ENCODE measurements at regions not wholly inside any gene's neighbourhood (a gene's known extent, or its start where the extent isn't known, plus 50 kb on each side); places are given as distances from the start of the nearest gene placed in this dataset.

GRCh38 chr4:181643466-181643865 is 599.7 kb upstream of the TENM3 start:
- no peak overlapping the region for H2BK20ac ChIP-seq (ENCODE audit: low read depth, low read length)
- intact Hi-C loops (cut with micrococcal nuclease) (no loop called here), in situ Hi-C loops (cut with MboI; ENCODE audit: low sequenced_read_pairs) (no loop called here), dilution Hi-C loops (cut with HindIII; ENCODE audit: low sequenced_read_pairs, unreplicated experiment) (no loop called here)
- DNase-seq (peak; percentile 9), ATAC-seq (ENCODE audit: low read depth) (no peak)
- ChIA-PET CTCF (no interaction called here), POLR2A (ENCODE audit: unreplicated experiment) (no interaction called here)
- H4K8ac ChIP-seq (ENCODE audit: low read depth in 2 of 2, low read length in 2 of 2): no peak overlapping the region
- no peak overlapping the region for H3K18ac ChIP-seq (ENCODE audit: low read depth, low read length)
- no peak overlapping the region for H3K4me2 ChIP-seq (ENCODE audit: low read depth, low read length)
- no peaks in the 10 kb centered on the region for H3K36me3 ChIP-seq (ENCODE audit: control insufficient read depth, insufficient read depth, low read length)
- H3K27me3 ChIP-seq (ENCODE audit: control insufficient read depth, insufficient read depth, low read length): no peaks in the 10 kb centered on the region
- H3K4me1 ChIP-seq (ENCODE audit: control insufficient read depth, insufficient read depth, low read length): peaks cover 4% of the 10 kb centered on the region; the same call in 1 of the 2 replicates
- no peak overlapping the region for H3K27ac ChIP-seq (ENCODE audit: insufficient read depth, low read length)
- H3K23ac ChIP-seq (ENCODE audit: low read depth, low read length): no peak overlapping the region
- H4K20me1 ChIP-seq (ENCODE audit: insufficient read depth, low read length): no peaks in the 10 kb centered on the region
- H3K9me3 ChIP-seq (ENCODE audit: control insufficient read depth, insufficient read depth, low read length): no peaks in the 10 kb centered on the region
- no peak overlapping the region for H2AK9ac ChIP-seq (replicated peaks; ENCODE audit: low read depth, low read length, poor library complexity)
- H2AFZ ChIP-seq (replicated peaks; ENCODE audit: low read length, poor library complexity): no peak overlapping the region
- BruUV-seq (replicated peaks): no TSS peak
- no peak overlapping the region for H2BK5ac ChIP-seq (ENCODE audit: low read depth, low read length, poor library complexity, severe bottlenecking)
- no peaks in the 10 kb centered on the region for H3K9me1 ChIP-seq (ENCODE audit: insufficient read depth, low read length)
- no peak overlapping the region for H2AK5ac ChIP-seq (ENCODE audit: low read depth, low read length)
- H3K56ac ChIP-seq (ENCODE audit: extremely low read depth, insufficient read depth, low read length): no peak overlapping the region
- H2BK120ac ChIP-seq (ENCODE audit: low read depth, low read length): no peak overlapping the region
- no peak for TF ChIP-seq MAZ (IDR thresholded peaks at IDR 0.05; ENCODE audit: borderline replicate concordance, low read depth, low read length)
- TF ChIP-seq, protein P1, sequence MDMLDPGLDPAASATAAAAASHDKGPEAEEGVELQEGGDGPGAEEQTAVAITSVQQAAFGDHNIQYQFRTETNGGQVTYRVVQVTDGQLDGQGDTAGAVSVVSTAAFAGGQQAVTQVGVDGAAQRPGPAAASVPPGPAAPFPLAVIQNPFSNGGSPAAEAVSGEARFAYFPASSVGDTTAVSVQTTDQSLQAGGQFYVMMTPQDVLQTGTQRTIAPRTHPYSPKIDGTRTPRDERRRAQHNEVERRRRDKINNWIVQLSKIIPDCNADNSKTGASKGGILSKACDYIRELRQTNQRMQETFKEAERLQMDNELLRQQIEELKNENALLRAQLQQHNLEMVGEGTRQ (IDR thresholded peaks at IDR 0.05; ENCODE audit: low read depth, low read length): no peak
- TF ChIP-seq, protein P2, sequence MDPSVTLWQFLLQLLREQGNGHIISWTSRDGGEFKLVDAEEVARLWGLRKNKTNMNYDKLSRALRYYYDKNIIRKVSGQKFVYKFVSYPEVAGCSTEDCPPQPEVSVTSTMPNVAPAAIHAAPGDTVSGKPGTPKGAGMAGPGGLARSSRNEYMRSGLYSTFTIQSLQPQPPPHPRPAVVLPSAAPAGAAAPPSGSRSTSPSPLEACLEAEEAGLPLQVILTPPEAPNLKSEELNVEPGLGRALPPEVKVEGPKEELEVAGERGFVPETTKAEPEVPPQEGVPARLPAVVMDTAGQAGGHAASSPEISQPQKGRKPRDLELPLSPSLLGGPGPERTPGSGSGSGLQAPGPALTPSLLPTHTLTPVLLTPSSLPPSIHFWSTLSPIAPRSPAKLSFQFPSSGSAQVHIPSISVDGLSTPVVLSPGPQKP (IDR thresholded peaks at IDR 0.05; ENCODE audit: borderline replicate concordance, low read depth, low read length): no peak
- no peak overlapping the region for H4K5ac ChIP-seq (ENCODE audit: low read depth, low read length)
- no CpG with 5 or more reads among the region's 2 CpGs for WGBS, 2 experiments (ENCODE audit: extremely low coverage in 2 of 2, insufficient read length in 1 of 2)
- no peaks in the 10 kb centered on the region for H3K79me1 ChIP-seq (ENCODE audit: low read depth in 1 of 2, low read length in 2 of 2)
- H4K91ac ChIP-seq (ENCODE audit: insufficient read depth, low read depth, low read length): no peak overlapping the region
- no peak overlapping the region for H3K4me3 ChIP-seq (ENCODE audit: insufficient read depth, low read depth, low read length)
- no peak overlapping the region for H3K9ac ChIP-seq (ENCODE audit: low read depth, low read length)
- H2BK15ac ChIP-seq (ENCODE audit: low read depth, low read length): no peak overlapping the region
- H3K14ac ChIP-seq (replicated peaks; ENCODE audit: low read depth, low read length): no peak overlapping the region
- no peak overlapping the region for H3K4ac ChIP-seq (ENCODE audit: low read depth, low read length)

All from IMR-90 (cell line).